Kidney (tissue), 13 donors: ENCODE measurements at regions not wholly inside any gene's neighbourhood (a gene's known extent, or its start where the extent isn't known, plus 50 kb on each side); places are given as distances from the start of the nearest gene placed in this dataset.

Experiments used
- DNase-seq, 5 donors: peaks; one replicate each; pipeline ENCODE4 v3.0.0-alpha.2; 2013 to 2020
- FAIRE-seq: peaks from 2 replicates; lab custom pipeline; 2012; peaks lifted over from hg19 to GRCh38; lab: Jason Lieb, UNC
- H3K27ac ChIP-seq, 2 donors: one replicate each; pipeline ENCODE4 v1.7.0; 2013; ENCODE audit warnings: low read depth in 2 of 2, low read length in 2 of 2, inconsistent platforms in 1 of 2
- H3K27me3 ChIP-seq: one replicate; pipeline ENCODE4 v1.7.1; 2013; ENCODE audit warnings: low read length, inconsistent platforms; ENCODE audit not compliant: control insufficient read depth, insufficient read depth
- H3K36me3 ChIP-seq, 3 donors: one replicate each; pipeline versions ENCODE4 v1.7.0 to v1.7.1; 2013; ENCODE audit warnings: low read length in 3 of 3, control low read depth in 1 of 3, inconsistent platforms in 1 of 3; ENCODE audit not compliant: insufficient read depth in 3 of 3, control insufficient read depth in 2 of 3
- H3K4me1 ChIP-seq, 3 donors: one replicate each; pipeline versions ENCODE4 v1.7.0 to v1.7.1; 2013; ENCODE audit warnings: low read length in 3 of 3, inconsistent platforms in 1 of 3, low read depth in 1 of 3; ENCODE audit not compliant: control insufficient read depth in 2 of 3, insufficient read depth in 2 of 3
- H3K4me3 ChIP-seq, 3 donors: one replicate each; pipeline versions ENCODE4 v1.7.0 to v1.8.1; 2013; ENCODE audit warnings: low read length in 3 of 3, control low read depth in 1 of 3, inconsistent platforms in 1 of 3
- H3K9ac ChIP-seq, 3 donors: one replicate each; pipeline versions ENCODE4 v1.7.0 to v1.7.1; 2013; ENCODE audit warnings: low read length in 3 of 3, control low read depth in 1 of 3, inconsistent platforms in 1 of 3
- H3K9me3 ChIP-seq, 3 donors: one replicate each; pipeline versions ENCODE4 v1.7.0 to v1.7.1; 2013; ENCODE audit warnings: low read length in 3 of 3, control low read depth in 1 of 3, inconsistent platforms in 1 of 3; ENCODE audit not compliant: control insufficient read depth in 2 of 3, insufficient read depth in 1 of 3
- intact Hi-C: fragments of 100-400 bp; cut with DNase I; formaldehyde crosslinking; loops from one replicate; pipeline ENCODE4 v1.11.1; 2022
- TF ChIP-seq, protein P1 (sequence below): IDR thresholded peaks from 3 replicates; pipeline ENCODE4 v1.5.1; 2012; ENCODE audit warnings: mild to moderate bottlenecking, moderate library complexity, borderline replicate concordance; ENCODE audit not compliant: insufficient read depth; ENCODE audit errors: extremely low read depth
- donor health status: control.
- donor health status: control.
- donor health status: control.
- donor health status: control.
- donor health status: control.
- donor health status: DM: yes; HTN: yes; CAD: no.
- donor health status: Normal renal cell carcinoma (clear cell type).

DNA sequence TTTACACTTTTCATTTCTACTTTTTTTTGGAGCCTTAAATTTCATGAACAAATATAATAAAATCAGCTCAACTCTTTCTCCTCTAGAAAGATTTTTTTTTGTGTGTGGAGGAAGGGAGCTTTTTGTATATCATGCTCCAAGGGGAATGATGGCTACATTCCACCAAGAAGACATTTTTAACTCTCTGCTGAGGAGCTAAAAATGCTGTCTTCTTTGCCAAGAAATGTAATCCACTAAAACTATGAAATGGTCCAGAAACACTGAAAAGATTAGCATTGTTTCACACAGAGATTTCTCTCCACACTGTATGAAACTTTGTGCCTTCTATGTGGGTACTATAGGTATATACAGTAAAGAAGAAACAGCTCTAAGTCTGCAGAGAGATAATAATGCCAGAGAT is 74.1 kb upstream of the ANK3 start:
- Histone ChIP-seq H3K9me3 (no peaks in the 10 kb centered on the region), H3K36me3 (no peaks in the 10 kb centered on the region), H3K9ac (no peak overlapping the region), H3K4me3 (no peak overlapping the region), H3K27ac (no peak overlapping the region), H3K27me3 (no peaks in the 10 kb centered on the region), H3K4me1 (no peaks in the 10 kb centered on the region)
- TF ChIP-seq, protein P1, sequence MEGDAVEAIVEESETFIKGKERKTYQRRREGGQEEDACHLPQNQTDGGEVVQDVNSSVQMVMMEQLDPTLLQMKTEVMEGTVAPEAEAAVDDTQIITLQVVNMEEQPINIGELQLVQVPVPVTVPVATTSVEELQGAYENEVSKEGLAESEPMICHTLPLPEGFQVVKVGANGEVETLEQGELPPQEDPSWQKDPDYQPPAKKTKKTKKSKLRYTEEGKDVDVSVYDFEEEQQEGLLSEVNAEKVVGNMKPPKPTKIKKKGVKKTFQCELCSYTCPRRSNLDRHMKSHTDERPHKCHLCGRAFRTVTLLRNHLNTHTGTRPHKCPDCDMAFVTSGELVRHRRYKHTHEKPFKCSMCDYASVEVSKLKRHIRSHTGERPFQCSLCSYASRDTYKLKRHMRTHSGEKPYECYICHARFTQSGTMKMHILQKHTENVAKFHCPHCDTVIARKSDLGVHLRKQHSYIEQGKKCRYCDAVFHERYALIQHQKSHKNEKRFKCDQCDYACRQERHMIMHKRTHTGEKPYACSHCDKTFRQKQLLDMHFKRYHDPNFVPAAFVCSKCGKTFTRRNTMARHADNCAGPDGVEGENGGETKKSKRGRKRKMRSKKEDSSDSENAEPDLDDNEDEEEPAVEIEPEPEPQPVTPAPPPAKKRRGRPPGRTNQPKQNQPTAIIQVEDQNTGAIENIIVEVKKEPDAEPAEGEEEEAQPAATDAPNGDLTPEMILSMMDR = no peak
- DNase-seq = no peak
- intact Hi-C loops = no loop called here
- FAIRE-seq = no peak

DNA sequence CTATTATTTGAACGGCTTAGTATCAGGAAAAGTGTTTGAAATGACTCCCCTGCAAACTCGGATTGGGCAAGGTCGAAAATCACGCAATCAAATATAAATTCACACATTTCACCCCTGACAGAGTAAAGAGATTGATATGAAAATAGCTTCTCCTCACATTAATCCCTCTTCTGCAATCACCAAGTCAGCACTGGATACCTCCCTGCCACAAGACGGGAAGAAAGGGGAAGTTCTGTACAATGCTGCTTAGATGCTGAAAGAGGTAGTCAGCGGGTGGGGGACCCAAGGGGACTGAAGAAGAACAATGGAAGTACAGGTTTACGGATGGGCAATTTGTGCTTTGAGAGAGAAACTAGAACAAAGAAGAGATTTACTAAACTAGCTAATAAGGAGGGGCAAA is 72.0 kb upstream of the ANK3 start:
- intact Hi-C loops = no loop called here
- Histone ChIP-seq H3K27ac (no peak overlapping the region), H3K4me3 (no peak overlapping the region), H3K4me1 (no peaks in the 10 kb centered on the region), H3K9me3 (no peaks in the 10 kb centered on the region), H3K36me3 (no peaks in the 10 kb centered on the region), H3K27me3 (no peaks in the 10 kb centered on the region), H3K9ac (no peak overlapping the region)
- FAIRE-seq (no peak), DNase-seq (no peak)
- TF ChIP-seq, protein P1 = no peak

DNA sequence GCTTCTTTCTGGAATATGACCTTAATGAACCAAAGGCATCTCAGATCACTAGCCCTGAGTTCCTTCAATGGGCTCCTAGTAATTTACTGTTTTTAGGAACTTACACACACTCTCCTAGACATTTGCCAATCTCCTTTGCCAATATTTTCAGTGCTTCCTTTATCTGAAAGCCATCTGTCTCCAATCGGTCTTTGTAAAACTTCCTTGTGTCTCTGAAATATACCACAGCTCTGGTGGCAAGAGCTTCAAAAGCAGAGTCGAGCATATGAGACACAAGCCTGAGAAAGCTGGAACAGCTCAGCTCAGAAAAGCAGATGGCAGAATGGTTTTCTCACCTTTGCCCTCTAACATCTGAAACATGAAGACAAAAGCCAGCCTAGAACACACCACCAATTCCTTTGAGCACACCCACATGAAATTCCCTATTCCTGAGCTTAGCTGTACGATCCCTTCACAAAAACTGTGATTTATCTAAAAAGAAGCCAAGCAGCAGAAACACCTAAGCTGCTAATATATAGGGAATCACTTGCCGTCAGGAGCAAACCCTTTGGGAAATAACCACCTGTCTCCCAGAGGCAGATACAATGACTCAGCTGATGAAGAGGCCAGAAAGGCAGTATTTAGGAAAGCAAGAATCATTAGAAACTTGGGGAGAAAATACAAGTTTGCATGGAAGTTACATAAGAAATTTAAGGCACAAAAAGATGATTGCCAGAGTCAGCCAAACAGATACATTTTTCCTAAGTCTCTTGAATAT is 70.2 kb upstream of the ANK3 start:
- DNase-seq (no peak), FAIRE-seq (no peak)
- Histone ChIP-seq H3K4me1 (no peaks in the 10 kb centered on the region), H3K4me3 (no peak overlapping the region), H3K36me3 (no peaks in the 10 kb centered on the region), H3K27me3 (no peaks in the 10 kb centered on the region), H3K27ac (no peak overlapping the region), H3K9ac (no peak overlapping the region), H3K9me3 (no peaks in the 10 kb centered on the region)
- TF ChIP-seq, protein P1 = no peak
- intact Hi-C loops = no loop called here

DNA sequence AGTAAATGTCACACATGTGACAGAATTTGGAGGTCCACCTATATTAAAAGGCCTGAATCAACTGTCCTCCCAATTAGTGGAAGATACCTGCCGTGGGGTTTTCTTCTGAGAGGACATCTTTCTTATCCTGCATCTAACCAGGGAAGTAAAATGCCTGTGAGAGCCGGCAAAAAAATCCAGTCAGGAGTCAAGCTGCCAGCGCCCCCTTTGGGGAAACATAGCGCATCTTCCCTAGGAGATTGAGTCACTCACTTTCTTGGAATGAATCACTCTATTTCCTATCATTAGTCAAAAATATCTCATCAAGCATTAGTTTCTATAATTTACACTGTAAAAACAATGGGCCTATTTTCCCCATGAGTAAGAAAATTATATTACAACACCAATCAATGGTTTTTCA is 66.4 kb upstream of the ANK3 start:
- H3K27ac ChIP-seq = no peak overlapping the region
- DNase-seq (no peak), FAIRE-seq (no peak)
- H3K4me1 ChIP-seq = no peaks in the 10 kb centered on the region
- no peaks in the 10 kb centered on the region for H3K9me3 ChIP-seq
- no peaks in the 10 kb centered on the region for H3K36me3 ChIP-seq
- H3K4me3 ChIP-seq = no peak overlapping the region
- H3K27me3 ChIP-seq = no peaks in the 10 kb centered on the region
- TF ChIP-seq, protein P1 = no peak
- no peak overlapping the region for H3K9ac ChIP-seq
- intact Hi-C loops = no loop called here
